ENCODE measurements at regions not wholly inside any gene's neighbourhood (a gene's known extent, or its start where the extent isn't known, plus 50 kb on each side); places are given as distances from the start of the nearest gene placed in this dataset.

DNA sequence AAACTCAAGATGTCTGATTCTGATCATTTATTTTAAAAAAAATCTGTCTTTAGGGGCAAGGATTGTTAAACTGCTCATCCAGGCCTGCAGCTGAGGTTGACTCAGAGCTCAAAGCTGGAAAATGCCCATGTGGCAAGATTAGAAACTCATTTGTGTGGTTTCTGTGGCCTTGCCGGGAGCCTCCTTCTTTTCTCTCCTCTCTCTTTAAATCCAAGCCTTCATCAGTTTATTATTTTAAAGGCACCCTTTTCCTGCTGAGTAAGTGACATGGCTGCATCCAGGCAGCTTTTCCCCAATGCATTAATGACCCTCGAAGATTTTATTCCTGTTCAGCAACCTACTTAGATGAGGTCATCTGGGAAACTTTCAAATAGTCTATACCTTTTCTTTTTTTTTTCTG lies 221.3 kb upstream of the CDIN1 start:
- TF ChIP-seq, protein P1, sequence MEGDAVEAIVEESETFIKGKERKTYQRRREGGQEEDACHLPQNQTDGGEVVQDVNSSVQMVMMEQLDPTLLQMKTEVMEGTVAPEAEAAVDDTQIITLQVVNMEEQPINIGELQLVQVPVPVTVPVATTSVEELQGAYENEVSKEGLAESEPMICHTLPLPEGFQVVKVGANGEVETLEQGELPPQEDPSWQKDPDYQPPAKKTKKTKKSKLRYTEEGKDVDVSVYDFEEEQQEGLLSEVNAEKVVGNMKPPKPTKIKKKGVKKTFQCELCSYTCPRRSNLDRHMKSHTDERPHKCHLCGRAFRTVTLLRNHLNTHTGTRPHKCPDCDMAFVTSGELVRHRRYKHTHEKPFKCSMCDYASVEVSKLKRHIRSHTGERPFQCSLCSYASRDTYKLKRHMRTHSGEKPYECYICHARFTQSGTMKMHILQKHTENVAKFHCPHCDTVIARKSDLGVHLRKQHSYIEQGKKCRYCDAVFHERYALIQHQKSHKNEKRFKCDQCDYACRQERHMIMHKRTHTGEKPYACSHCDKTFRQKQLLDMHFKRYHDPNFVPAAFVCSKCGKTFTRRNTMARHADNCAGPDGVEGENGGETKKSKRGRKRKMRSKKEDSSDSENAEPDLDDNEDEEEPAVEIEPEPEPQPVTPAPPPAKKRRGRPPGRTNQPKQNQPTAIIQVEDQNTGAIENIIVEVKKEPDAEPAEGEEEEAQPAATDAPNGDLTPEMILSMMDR (conservative IDR thresholded peaks at IDR 0.05; ENCODE audit: low read depth, low read length): no peak
- no peak for DNase-seq (ENCODE audit: low read depth)
- H3K4me3 ChIP-seq (ENCODE audit: low read depth, low read length): no peak overlapping the region

DNA sequence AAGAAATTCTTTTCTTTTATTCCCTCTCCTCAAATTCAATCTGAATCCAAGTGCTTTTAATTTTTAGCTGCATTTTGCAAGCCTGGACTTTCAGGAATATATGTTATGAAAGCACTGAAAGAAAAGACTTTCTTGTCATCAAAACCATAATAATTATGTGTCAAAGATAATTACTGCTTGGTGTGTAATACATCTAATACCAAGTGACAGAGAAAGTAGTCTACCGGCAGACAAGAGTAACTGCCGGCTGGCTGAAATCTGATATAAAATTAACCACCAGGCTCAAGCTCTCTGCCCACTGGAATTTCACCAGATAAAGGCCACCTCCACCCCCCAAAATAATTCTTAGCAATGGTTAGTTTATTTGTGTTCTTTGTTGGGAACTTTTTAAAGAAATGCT lies 220.9 kb upstream of the CDIN1 start:
- TF ChIP-seq, protein P1 (conservative IDR thresholded peaks at IDR 0.05; ENCODE audit: low read depth, low read length): no peak
- no peak overlapping the region for H3K4me3 ChIP-seq (ENCODE audit: low read depth, low read length)
- no peak for DNase-seq (ENCODE audit: low read depth)

DNA sequence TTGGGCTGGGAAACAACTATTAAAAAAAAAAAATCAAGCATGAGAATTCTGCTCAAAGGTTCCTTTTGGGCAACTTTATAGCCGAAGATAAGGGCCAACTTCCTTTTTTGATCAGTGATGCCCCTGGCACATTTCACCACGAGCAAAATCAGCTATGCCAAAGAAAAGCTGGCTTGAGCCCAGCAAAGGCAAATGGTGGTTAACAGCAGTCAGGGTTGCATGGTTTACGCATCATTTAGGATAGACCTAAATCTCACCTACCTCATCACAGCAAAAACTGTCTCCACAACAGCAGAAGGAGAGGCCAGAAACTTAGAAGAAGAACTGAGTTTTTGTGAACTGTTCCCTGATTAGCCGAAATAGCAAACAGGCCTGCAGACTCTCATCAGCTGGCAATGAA lies 220.1 kb upstream of the CDIN1 start:
- no peak for DNase-seq (ENCODE audit: low read depth)
- TF ChIP-seq, protein P1 (conservative IDR thresholded peaks at IDR 0.05; ENCODE audit: low read depth, low read length): no peak
- H3K4me3 ChIP-seq (ENCODE audit: low read depth, low read length): no peak overlapping the region

DNA sequence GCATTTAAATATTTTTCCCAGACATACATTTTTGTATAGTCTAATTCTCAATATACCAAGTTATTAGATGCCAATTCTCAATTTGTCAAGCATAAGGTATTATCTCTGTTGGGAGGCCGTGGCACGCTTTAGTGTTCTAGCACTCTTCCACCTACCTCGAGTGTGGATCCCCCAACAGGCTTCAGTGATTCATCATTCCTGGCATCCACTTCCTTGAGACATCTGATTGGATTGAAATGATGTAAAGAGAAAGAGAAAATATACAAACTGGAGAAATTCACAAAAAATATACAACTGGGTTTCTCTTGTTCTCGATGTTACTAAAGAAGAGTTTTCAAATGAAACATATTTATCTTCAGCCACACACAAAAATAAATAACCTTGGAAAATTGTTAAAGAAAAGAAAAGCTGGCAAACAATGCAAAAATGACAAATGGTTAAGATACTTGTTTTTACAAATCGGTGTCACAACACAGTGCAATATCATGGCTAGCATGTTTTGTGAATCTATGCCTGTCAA lies 218.0 kb upstream of the CDIN1 start:
- TF ChIP-seq, protein P1 (conservative IDR thresholded peaks at IDR 0.05; ENCODE audit: low read depth, low read length): no peak
- no peak overlapping the region for H3K4me3 ChIP-seq (ENCODE audit: low read depth, low read length)
- no peak for DNase-seq (ENCODE audit: low read depth)

DNA sequence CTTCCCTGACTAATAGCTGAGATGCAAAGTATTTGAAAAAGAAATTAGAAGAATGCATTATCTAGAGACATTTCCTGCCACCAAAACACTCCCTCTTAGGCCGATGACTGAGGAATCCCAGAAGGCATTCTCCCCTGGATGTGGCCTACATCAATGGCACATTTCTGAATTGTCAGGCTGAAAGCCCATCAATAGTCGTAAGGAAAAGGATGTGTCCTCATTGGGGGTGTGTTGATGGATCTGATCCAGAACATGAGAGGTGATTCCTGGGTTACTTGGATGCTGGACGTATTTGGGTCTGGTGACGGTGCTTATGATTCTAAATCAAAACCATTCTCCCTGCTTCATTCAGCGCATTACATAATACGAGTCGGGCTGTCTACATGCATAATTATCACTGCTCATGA lies 216.9 kb upstream of the CDIN1 start:
- no peak for DNase-seq (ENCODE audit: low read depth)
- TF ChIP-seq, protein P1 (conservative IDR thresholded peaks at IDR 0.05; ENCODE audit: low read depth, low read length): no peak
- no peak overlapping the region for H3K4me3 ChIP-seq (ENCODE audit: low read depth, low read length)

DNA sequence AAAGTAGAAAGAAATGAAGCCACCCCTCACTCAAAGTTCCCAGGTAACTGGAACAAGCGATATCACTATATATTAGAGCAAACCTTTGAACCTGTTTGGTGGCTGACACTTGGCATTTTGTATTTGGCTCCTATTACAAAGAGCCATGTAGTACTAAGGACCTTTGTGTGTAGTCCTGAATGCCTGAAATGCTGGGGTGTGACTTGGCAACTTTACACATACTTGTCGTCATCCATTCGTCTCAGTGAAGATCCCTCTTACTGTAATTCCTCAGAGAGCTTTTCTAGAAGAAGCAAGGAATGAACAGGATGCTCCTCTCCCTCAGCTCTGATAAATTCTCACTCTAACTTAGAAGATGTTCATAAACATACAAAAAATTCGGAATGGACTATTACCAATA lies 216.1 kb upstream of the CDIN1 start:
- TF ChIP-seq, protein P1 (conservative IDR thresholded peaks at IDR 0.05; ENCODE audit: low read depth, low read length): no peak
- DNase-seq (ENCODE audit: low read depth): no peak
- no peak overlapping the region for H3K4me3 ChIP-seq (ENCODE audit: low read depth, low read length)

DNA sequence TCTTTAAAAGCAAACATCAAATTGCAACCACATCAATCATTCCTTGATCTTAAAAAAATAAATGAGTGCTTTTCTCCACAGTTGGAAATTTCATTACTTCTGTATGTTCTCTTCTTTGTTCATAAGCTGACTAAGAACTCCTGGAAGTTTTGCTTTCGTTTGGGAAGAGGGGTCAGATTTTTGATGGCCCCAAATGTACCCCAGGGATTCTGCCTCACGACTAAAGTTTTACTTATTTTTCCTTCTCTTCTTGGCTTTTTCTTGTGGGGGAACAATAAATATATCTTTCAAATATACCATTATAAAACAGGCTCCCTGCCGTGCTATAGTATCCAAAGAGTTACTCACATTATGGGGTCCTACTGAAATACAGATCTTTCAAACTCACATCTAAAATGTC lies 215.0 kb upstream of the CDIN1 start:
- no peak overlapping the region for H3K4me3 ChIP-seq (ENCODE audit: low read depth, low read length)
- TF ChIP-seq, protein P1 (conservative IDR thresholded peaks at IDR 0.05; ENCODE audit: low read depth, low read length): no peak
- DNase-seq (ENCODE audit: low read depth): no peak

Measured in epithelial cell of proximal tubule (primary cell).